IPS-NIHi7 (cell line): ENCODE measurements at regions not wholly inside any gene's neighbourhood (a gene's known extent, or its start where the extent isn't known, plus 50 kb on each side); places are given as distances from the start of the nearest gene placed in this dataset.

Experiments used
- DNase-seq: peaks from one replicate; pipeline ENCODE4 v3.0.0; 2012; ENCODE audit warnings: mixed read lengths; ENCODE audit errors: extremely low spot score

DNA sequence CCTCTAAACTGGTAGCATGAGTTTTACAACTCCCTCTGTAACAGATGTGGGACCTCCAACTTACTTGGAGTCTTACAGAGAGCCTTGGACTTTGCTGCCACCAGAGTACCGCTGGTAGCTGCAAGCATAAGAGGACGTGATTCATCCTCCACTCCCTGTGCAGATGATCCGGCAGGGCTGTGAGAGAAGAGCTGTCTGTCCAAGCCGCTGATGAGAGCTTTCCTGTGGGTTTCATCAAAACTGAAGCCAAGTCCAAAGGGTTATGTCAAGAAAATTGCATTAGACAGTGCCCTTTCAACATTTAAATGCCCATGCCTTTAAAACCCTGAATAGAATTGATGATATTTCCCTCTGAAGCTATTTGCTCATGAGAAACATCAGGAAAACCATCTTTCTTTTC, 85.8 kb downstream of the LLPH start:
- DNase-seq, result no peak

- DNase-seq, result no peak
Measured at GRCh38 chr12:66043035-66043434, 87.5 kb downstream of the LLPH start.

DNA sequence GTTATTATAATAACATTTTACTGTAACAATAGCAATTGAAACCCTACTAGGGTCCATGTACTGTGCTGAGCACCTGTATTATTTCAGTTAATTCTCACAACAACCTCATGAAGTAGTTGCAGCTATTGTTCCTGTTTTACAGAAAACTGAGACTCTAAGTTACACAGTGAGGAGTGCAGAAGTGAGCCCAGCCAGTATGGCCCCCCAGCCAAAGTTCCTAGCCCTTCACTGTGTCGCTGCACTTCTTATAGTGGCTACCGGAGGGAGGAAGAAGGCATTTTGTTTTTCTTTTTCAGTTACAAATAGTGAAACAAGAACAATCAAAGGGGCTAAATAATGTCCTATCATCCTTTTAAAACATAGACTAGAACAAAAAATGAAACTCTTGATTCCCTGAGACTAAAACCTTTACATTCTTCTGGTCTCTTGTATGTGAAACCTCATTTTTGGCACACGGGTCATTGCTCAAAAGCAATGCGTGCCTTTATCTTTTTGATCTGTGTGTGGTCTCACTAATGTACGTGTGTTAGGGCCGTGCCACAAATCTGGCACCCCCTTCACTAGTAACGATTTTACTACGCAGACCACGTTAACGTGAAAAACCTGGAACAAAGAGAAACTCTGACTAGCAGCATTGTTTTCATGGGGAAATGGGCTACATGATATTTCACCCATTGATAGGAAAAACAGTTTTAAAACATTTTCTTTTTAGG, 88.7 kb downstream of the LLPH start:
- DNase-seq, result no peak

DNA sequence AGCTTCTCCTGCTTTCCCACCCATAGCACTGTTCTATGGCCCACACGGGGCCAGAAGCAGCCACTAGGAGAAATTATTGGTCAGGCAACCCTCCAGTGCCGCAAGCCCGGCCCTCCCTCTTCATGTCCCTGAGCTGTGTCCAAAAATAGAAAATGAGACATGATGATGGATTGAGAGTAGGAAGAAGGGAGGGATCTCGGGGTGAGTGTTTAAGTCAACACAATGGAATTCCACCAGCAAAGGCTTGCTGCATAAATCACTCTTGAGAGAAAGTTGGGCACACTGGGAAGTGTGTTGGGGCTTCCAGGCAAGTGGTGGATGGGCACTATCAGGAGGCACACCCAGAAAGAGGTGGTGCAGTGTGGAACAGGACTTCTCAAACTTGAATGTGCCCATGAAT, 94.2 kb downstream of the LLPH start:
- DNase-seq, result no peak

GRCh38 chr12:66035288-66035966, 95.1 kb downstream of the LLPH start:
- no peak for DNase-seq

DNA sequence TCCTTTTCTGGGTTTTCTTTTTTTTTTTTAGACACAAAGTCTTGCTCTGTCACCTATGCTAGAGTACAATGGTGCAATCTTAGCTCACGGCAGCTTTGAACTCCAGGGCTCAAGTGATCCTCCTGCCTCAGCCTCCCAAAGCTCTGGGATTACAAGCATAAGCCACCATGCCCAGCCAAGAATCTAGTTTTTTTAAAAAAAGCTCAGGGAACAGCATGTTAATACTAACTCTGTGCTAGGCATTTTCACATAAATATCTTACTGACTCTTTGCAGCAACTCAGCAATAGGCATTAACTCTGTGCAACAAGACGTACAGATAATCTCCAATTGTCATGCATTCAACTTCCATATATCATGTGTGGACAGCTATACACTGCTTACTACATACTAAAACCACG, 97.4 kb downstream of the LLPH start:
- no peak for DNase-seq

DNA sequence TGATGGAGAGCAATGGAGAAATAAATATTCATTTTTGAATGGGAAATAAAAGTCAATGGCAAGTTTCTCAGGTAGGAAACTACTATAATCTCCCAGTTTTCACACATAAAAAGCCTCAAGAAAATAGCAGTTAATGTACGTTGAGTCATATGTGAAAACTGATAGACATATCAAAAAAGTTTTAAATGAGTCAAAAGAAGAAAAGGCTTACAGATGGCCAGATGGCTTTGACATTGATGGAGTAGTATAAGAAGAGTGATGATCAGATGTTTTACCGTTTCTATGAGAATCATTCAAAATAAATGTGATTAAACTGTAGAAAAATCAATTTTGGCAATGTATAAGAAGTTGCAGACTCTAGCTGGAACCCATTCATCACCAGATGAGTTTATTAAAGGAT, 97.8 kb downstream of the LLPH start:
- DNase-seq, result no peak

- DNase-seq, result no peak
Measured at GRCh38 chr12:66030217-66030781, 100.3 kb downstream of the LLPH start.

GRCh38 chr12:66028390-66028789, 102.2 kb downstream of the LLPH start:
- no peak for DNase-seq

DNA sequence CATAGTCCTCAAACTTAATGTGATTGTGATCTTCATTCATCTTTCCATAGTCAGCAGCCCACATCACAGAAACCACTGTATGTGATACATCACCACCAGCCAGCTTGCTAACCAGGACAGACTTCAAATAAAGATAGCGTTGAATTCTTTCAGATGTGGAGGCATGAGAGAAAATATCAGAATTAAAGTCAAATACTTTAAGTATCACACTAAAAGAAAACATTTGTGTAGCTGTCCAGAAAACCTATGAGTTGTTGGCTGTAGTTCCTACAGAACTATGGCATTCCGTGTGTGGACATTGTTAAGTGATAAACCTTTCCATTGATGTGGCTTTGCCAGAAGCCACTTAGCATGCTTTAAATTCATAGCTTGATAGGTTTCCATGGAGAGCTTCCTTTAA, 105.1 kb downstream of the LLPH start:
- DNase-seq, result no peak

GRCh38 chr12:66024949-66025348, 105.6 kb downstream of the LLPH start:
- no peak for DNase-seq

DNA sequence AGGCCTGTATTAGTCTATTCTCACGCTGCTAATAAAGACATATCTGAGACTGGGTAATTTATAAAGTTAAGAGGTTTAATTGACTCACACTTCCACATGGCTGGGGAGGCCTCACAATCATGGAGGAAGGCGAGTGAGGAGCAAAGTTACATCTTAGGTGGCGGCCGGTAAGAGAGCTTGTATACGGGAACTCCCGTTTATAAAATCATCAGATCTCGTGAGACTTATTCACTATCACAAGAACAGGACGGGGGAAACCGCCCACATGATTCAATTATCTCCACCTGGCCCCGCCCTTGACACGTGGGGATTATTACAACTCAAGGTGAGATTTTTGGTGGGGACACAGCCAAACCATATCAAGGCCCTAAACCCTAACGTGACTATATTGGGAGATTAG, 110.1 kb downstream of the LLPH start:
- DNase-seq, result no peak

GRCh38 chr12:66017736-66018135, 112.8 kb downstream of the LLPH start:
- no peak for DNase-seq
